ENCODE measurements at regions not wholly inside any gene's neighbourhood (a gene's known extent, or its start where the extent isn't known, plus 50 kb on each side); places are given as distances from the start of the nearest gene placed in this dataset.
"Not testable (repeated sequence)": the region's sequence is repeated elsewhere in the genome, so short reads cannot be mapped to it uniquely, and the experiment has no call there.

DNA sequence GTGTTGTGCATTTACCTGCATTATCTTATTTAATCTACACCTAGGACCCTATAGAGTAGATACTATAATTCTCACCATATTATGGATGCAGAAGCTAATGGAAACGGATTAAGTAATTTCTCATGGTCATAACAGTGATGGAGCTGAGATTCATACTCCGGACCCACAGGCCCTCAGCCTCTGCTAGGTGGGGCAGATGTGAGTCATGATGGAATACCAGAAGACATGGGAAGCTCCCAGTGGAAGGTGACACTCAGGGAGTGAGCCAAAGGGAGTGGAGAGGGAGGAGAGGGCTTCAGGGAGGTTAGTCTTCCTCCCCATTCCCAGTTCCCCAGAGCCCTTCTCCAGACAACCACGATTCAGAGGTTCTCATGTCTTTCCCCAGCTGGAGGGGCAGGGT, 65.2 kb upstream of the GPR6 start:
- H3K36me3 ChIP-seq (ENCODE audit: control insufficient read depth, insufficient read depth, low read length): no peaks in the 10 kb centered on the region
- H3K27me3 ChIP-seq (ENCODE audit: control insufficient read depth, insufficient read depth, low read length): peaks cover 14% of the 10 kb centered on the region
- intact Hi-C loops (cut with micrococcal nuclease; ENCODE audit: unreplicated experiment): loop anchor here (10.0 kb wide), 1 partner anchor 122 kb away; no protein-coding TSS in a partner anchor
- CTCF ChIA-PET: no interaction called here
- in situ Hi-C loops (cut with HindIII; ENCODE audit: low pct_unique_long_range_greater_than_20kb, low sequenced_read_pairs): no loop called here
- H3K9me3 ChIP-seq (ENCODE audit: control insufficient read depth, insufficient read depth, low read depth, low read length): no peaks in the 10 kb centered on the region
- TF ChIP-seq SIN3A (IDR thresholded peaks at IDR 0.05; ENCODE audit: borderline replicate concordance, insufficient read depth, low read depth, low read length) (no peak), CTCF (IDR thresholded peaks at IDR 0.05) (no peak), POLR2AphosphoS5 (IDR thresholded peaks at IDR 0.05; ENCODE audit: low read depth, low read length) (no peak), TCF7L2 (IDR thresholded peaks at IDR 0.05; ENCODE audit: low read depth, low read length) (no peak)
- TF ChIP-seq, protein P1, sequence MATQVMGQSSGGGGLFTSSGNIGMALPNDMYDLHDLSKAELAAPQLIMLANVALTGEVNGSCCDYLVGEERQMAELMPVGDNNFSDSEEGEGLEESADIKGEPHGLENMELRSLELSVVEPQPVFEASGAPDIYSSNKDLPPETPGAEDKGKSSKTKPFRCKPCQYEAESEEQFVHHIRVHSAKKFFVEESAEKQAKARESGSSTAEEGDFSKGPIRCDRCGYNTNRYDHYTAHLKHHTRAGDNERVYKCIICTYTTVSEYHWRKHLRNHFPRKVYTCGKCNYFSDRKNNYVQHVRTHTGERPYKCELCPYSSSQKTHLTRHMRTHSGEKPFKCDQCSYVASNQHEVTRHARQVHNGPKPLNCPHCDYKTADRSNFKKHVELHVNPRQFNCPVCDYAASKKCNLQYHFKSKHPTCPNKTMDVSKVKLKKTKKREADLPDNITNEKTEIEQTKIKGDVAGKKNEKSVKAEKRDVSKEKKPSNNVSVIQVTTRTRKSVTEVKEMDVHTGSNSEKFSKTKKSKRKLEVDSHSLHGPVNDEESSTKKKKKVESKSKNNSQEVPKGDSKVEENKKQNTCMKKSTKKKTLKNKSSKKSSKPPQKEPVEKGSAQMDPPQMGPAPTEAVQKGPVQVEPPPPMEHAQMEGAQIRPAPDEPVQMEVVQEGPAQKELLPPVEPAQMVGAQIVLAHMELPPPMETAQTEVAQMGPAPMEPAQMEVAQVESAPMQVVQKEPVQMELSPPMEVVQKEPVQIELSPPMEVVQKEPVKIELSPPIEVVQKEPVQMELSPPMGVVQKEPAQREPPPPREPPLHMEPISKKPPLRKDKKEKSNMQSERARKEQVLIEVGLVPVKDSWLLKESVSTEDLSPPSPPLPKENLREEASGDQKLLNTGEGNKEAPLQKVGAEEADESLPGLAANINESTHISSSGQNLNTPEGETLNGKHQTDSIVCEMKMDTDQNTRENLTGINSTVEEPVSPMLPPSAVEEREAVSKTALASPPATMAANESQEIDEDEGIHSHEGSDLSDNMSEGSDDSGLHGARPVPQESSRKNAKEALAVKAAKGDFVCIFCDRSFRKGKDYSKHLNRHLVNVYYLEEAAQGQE (IDR thresholded peaks at IDR 0.05; ENCODE audit: insufficient read depth in 1 of 2, low read depth in 2 of 2, low read length in 1 of 2): no peak
- no TSS peak for BruUV-seq (replicated peaks)
- no peak overlapping the region for H3K4me3 ChIP-seq (ENCODE audit: low read depth in 2 of 2, low read length in 2 of 2)
- H3K4me1 ChIP-seq (ENCODE audit: control insufficient read depth, insufficient read depth, low read length): no peaks in the 10 kb centered on the region
- no peak overlapping the region for H3K27ac ChIP-seq (ENCODE audit: low read length)
- POLR2A ChIA-PET: no interaction called here
- DNase-seq (ENCODE audit: low read depth, low spot score) (no peak), ATAC-seq (no peak)

DNA sequence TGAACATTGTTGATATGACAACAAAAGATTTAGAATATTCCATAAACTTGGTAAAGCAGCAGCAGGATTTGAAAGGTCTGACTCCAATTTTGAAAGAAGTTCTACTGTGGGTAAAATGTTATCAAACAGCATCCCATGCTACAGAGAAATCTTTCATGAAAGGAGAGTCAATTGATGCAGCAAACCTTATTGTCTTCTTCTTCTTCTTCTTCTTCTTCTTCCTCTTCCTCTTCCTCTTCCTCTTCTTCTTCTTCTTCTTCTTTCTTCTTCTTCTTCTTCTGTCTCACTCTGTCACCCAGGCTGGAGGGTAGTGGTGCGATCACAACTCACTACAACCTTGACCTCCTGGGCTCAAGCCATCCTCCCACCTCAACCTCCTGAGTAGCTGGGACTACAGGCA, 62.4 kb upstream of the GPR6 start:
- in situ Hi-C loops (cut with HindIII; ENCODE audit: low pct_unique_long_range_greater_than_20kb, low sequenced_read_pairs); H3K4me3 ChIP-seq (ENCODE audit: low read depth in 2 of 2, low read length in 2 of 2); ATAC-seq; BruUV-seq (replicated peaks); DNase-seq (ENCODE audit: low read depth, low spot score); H3K9me3 ChIP-seq (ENCODE audit: control insufficient read depth, insufficient read depth, low read depth, low read length); H3K27me3 ChIP-seq (ENCODE audit: control insufficient read depth, insufficient read depth, low read length); H3K36me3 ChIP-seq (ENCODE audit: control insufficient read depth, insufficient read depth, low read length); H3K4me1 ChIP-seq (ENCODE audit: control insufficient read depth, insufficient read depth, low read length); H3K27ac ChIP-seq (ENCODE audit: low read length); POLR2A ChIA-PET: not testable (repeated sequence)
- CTCF ChIA-PET: interaction anchor here (1.0 kb wide), 1 partner anchor 386 kb away, joined by 4 read pairs; no protein-coding TSS in a partner anchor
- intact Hi-C loops (cut with micrococcal nuclease; ENCODE audit: unreplicated experiment): loop anchor here (10.0 kb wide), 1 partner anchor 119 kb away; no protein-coding TSS in a partner anchor

DNA sequence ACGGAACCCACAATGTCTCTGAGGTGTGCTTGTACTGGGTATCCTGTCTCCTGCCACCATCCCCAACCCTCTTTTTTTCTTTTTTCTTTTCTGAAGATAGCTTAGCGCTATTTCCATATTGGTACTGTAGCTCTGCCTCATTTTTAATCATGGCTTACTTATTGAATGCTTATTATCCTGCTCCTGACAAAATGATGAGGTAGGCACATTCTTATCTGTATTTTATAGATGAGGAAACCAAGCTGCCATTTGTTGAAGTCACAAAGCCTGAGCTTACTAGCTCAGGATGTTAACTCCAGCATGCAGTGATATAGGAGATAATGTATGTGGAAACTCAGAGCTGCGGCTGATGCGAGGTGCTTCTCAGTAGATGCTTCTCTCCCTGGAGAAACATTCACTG, 61.4 kb upstream of the GPR6 start:
- TF ChIP-seq, protein P1 (IDR thresholded peaks at IDR 0.05; ENCODE audit: insufficient read depth in 1 of 2, low read depth in 2 of 2, low read length in 1 of 2): no peak
- TF ChIP-seq POLR2AphosphoS5 (IDR thresholded peaks at IDR 0.05; ENCODE audit: low read depth, low read length) (no peak), CTCF (IDR thresholded peaks at IDR 0.05) (no peak), SIN3A (IDR thresholded peaks at IDR 0.05; ENCODE audit: borderline replicate concordance, insufficient read depth, low read depth, low read length) (no peak), TCF7L2 (IDR thresholded peaks at IDR 0.05; ENCODE audit: low read depth, low read length) (no peak)
- CTCF ChIA-PET: no interaction called here
- DNase-seq (ENCODE audit: low read depth, low spot score) (no peak), ATAC-seq (no peak)
- Histone ChIP-seq H3K4me1 (ENCODE audit: control insufficient read depth, insufficient read depth, low read length) (no peaks in the 10 kb centered on the region), H3K36me3 (ENCODE audit: control insufficient read depth, insufficient read depth, low read length) (no peaks in the 10 kb centered on the region), H3K9me3 (ENCODE audit: control insufficient read depth, insufficient read depth, low read depth, low read length) (no peaks in the 10 kb centered on the region), H3K27ac (ENCODE audit: low read length) (no peak overlapping the region), H3K4me3 (ENCODE audit: low read depth in 2 of 2, low read length in 2 of 2) (no peak overlapping the region), H3K27me3 (ENCODE audit: control insufficient read depth, insufficient read depth, low read length) (peaks cover 2% of the 10 kb centered on the region)
- BruUV-seq (replicated peaks): no TSS peak
- in situ Hi-C loops (cut with HindIII; ENCODE audit: low pct_unique_long_range_greater_than_20kb, low sequenced_read_pairs): no loop called here
- intact Hi-C loops (cut with micrococcal nuclease; ENCODE audit: unreplicated experiment): loop anchor here (10.0 kb wide), 1 partner anchor 118 kb away; no protein-coding TSS in a partner anchor
- POLR2A ChIA-PET: no interaction called here
